ENCODE measurements at regions not wholly inside any gene's neighbourhood (a gene's known extent, or its start where the extent isn't known, plus 50 kb on each side); places are given as distances from the start of the nearest gene placed in this dataset.
"Not testable (repeated sequence)": the region's sequence is repeated elsewhere in the genome, so short reads cannot be mapped to it uniquely, and the experiment has no call there.

- not testable (repeated sequence) for DNase-seq (ENCODE audit: low spot score)
Measured at GRCh38 chr20:30393523-30393922, 863.9 kb upstream of the DEFB115 start.

DNA sequence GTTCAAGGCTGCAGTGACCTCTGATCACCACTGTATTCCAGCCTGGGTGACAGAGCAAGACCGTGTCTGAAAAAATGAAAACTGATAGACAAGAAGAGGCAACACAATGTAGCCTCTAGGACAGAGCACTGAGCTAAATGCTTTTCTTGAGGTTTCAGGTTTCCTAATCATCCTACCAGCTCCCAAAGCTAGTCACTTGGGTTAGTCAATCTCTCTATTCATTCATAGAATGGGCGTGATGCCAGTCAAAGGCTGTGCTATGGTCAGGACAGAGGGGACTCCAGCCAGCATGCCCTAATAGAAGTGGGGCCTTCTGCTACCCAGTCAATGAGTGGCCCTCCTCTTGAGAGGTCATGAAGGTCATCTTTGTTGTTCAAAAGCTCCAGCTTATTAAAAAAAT lies 860.4 kb upstream of the DEFB115 start:
- not testable (repeated sequence) for DNase-seq (ENCODE audit: low spot score)

DNA sequence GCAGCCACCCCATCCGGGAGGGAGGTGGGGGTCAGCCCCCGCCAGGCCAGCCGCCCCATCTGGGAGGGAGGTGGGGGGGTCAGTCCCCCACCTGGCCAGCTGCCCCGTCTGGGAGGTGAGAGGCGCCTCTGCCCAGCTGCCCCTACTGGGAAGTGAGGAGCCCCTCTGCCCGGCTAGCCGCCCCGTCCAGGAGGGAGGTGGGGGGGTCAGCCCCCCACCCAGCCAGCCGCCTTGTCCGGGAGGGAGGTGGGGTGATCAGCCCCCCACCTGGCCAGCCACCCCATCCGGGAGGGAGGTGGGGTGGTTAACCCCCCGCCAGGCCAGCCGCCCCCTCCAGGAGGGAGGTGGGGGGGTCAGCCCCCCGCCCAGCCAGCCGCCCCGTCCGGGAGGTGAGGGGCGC lies 852.4 kb upstream of the DEFB115 start:
- DNase-seq (ENCODE audit: low spot score): not testable (repeated sequence)

GRCh38 chr20:30405585-30405984 lies 851.9 kb upstream of the DEFB115 start:
- not testable (repeated sequence) for DNase-seq (ENCODE audit: low spot score)

GRCh38 chr20:30406370-30406769 lies 851.1 kb upstream of the DEFB115 start:
- DNase-seq (ENCODE audit: low spot score): not testable (repeated sequence)

- DNase-seq (ENCODE audit: low spot score): no peak
Measured at GRCh38 chr20:30412972-30413371, 844.5 kb upstream of the DEFB115 start.

DNA sequence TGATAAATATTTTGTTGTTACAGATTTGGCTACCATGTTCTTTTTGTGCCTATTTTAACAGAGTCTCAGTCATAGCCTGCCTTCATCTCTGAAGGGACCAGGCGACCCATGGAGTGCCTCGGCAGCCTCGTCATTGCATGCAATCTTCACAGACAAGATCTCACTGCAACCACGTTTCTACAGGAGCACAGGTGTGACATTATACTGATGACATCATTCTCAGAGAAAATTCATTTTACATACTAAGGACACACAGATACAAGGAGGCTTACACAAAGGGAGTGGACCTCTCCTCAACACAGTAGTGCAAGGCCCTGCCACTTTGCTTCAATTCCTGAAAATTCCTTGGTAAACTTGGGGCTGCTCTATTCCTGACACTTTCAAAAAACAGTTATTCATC lies 840.1 kb upstream of the DEFB115 start:
- not testable (repeated sequence) for DNase-seq (ENCODE audit: low spot score)

GRCh38 chr20:30418378-30418777 lies 839.1 kb upstream of the DEFB115 start:
- not testable (repeated sequence) for DNase-seq (ENCODE audit: low spot score)

DNA sequence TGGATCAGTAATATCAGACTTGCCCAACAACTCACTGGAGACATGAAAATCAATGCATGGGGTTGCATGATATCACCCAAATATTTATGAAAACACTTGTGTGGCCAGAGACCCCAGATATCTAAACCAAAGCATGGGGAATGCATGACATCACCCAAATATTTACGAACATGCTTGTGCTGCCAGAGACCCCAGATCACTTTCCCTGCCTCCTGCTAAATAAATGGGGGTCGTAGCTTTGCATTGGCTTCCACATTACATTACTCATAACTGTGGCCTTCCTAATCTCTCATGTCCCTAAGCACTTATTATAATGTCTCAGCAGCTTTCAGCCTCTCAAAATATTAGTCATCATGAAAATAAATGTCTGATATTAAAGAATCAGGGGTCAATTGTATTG lies 838.0 kb upstream of the DEFB115 start:
- no peak for DNase-seq (ENCODE audit: low spot score)

- DNase-seq (ENCODE audit: low spot score): not testable (repeated sequence)
Measured at GRCh38 chr20:30419871-30420420, 837.5 kb upstream of the DEFB115 start.
